CD1c-positive myeloid dendritic cell (primary cell): ENCODE measurements at regions not wholly inside any gene's neighbourhood (a gene's known extent, or its start where the extent isn't known, plus 50 kb on each side); places are given as distances from the start of the nearest gene placed in this dataset.

Experiments
- DNase-seq: peaks from one replicate; pipeline ENCODE4 v3.0.0-alpha.2; 2016; ENCODE audit errors: extremely low spot score

- DNase-seq = no peak
These were observed 93.0 kb downstream of the MTPAP start for GRCh38 chr10:30256084-30256483.

GRCh38 chr10:30254926-30255325, 94.2 kb downstream of the MTPAP start:
- DNase-seq = no peak

- DNase-seq = no peak
These were observed 100.3 kb downstream of the MTPAP start for GRCh38 chr10:30248728-30249127.

GRCh38 chr10:30247704-30248103, 101.4 kb downstream of the MTPAP start:
- DNase-seq = peak; percentile 33

- no peak for DNase-seq
These were observed 107.5 kb downstream of the MTPAP start for GRCh38 chr10:30241422-30242110.

- no peak for DNase-seq
These were observed 110.2 kb downstream of the MTPAP start for GRCh38 chr10:30238836-30239235.

- DNase-seq = no peak
These were observed 115.7 kb downstream of the MTPAP start for GRCh38 chr10:30233186-30233959.

GRCh38 chr10:30231709-30232108, 117.4 kb downstream of the MTPAP start:
- DNase-seq = no peak

GRCh38 chr10:30231071-30231652, 117.9 kb downstream of the MTPAP start:
- DNase-seq = no peak

GRCh38 chr10:30229536-30229935, 119.5 kb downstream of the MTPAP start:
- no peak for DNase-seq

- no peak for DNase-seq
These were observed 120.6 kb downstream of the MTPAP start for GRCh38 chr10:30228417-30229036.

GRCh38 chr10:30227481-30227880, 121.6 kb downstream of the MTPAP start:
- DNase-seq = no peak

GRCh38 chr10:30219971-30220751, 128.9 kb downstream of the MTPAP start:
- DNase-seq = peak; percentile 1

GRCh38 chr10:30216821-30217220, 132.3 kb downstream of the MTPAP start:
- DNase-seq = no peak

GRCh38 chr10:30215623-30216022, 133.5 kb downstream of the MTPAP start:
- no peak for DNase-seq

- no peak for DNase-seq
These were observed 133.9 kb downstream of the MTPAP start for GRCh38 chr10:30215141-30215540.

GRCh38 chr10:30210296-30210695, 138.8 kb downstream of the MTPAP start:
- no peak for DNase-seq

GRCh38 chr10:30208330-30208729, 140.7 kb downstream of the MTPAP start:
- DNase-seq = no peak

GRCh38 chr10:30207485-30208052, 141.5 kb downstream of the MTPAP start:
- DNase-seq = no peak

- DNase-seq = no peak
These were observed 140.6 kb upstream of the JCAD start for GRCh38 chr10:30200017-30200415.

- DNase-seq = no peak
These were observed 140.1 kb upstream of the JCAD start for GRCh38 chr10:30199376-30200016.
